ENCODE measurements at regions not wholly inside any gene's neighbourhood (a gene's known extent, or its start where the extent isn't known, plus 50 kb on each side); places are given as distances from the start of the nearest gene placed in this dataset.

- ATAC-seq (ENCODE audit: low read depth in 2 of 2), result no peak
- Mint-ChIP-seq H3K36me3 (no peaks in the 10 kb centered on the region), H3K4me3 (no peak overlapping the region), H3K27me3 (peaks cover 2% of the 10 kb centered on the region), H3K9me3 (peaks cover 0 to 12% (median 2%) of the 10 kb centered on the region in 7 donors), H3K27ac (no peak overlapping the region), H3K4me1 (no peaks in the 10 kb centered on the region)
- no peaks in the 10 kb centered on the region for H3K4me1 ChIP-seq (ENCODE audit: control insufficient read depth, insufficient read depth, low read length, poor library complexity, severe bottlenecking)
- no peak overlapping the region for H3K27ac ChIP-seq (ENCODE audit: insufficient read depth, low read length, poor library complexity, severe bottlenecking)
- H3K36me3 ChIP-seq (ENCODE audit: control insufficient read depth, insufficient read depth, low read length), result no peaks in the 10 kb centered on the region
- peaks cover 2% of the 10 kb centered on the region for H3K27me3 ChIP-seq (ENCODE audit: control insufficient read depth, insufficient read depth, low read length)
- H3K4me3 ChIP-seq (ENCODE audit: low read depth, low read length), result no peak overlapping the region
- H3K9me3 ChIP-seq (ENCODE audit: control insufficient read depth in 2 of 2, low read length in 2 of 2), result no peaks in the 10 kb centered on the region
- no peak for DNase-seq
Measured at GRCh38 chr2:175233135-175233719, 51.7 kb upstream of the ATP5MC3 start.

Measured in CD4-positive, CD25-positive, alpha-beta regulatory T cell (primary cell).